Left forelimb (tissue), 1 donor: ENCODE measurements at regions not wholly inside any gene's neighbourhood (a gene's known extent, or its start where the extent isn't known, plus 50 kb on each side); places are given as distances from the start of the nearest gene placed in this dataset.
A peak's percentile ranks its signal among the peaks of the same experiment; 100 is the strongest.
"Not testable (repeated sequence)": the region's sequence is repeated elsewhere in the genome, so short reads cannot be mapped to it uniquely, and the experiment has no call there.

Source experiments
- DNase-seq: peaks from one replicate; pipeline ENCODE4 v3.0.0-alpha.2; 2018; ENCODE audit warnings: low spot score

DNA sequence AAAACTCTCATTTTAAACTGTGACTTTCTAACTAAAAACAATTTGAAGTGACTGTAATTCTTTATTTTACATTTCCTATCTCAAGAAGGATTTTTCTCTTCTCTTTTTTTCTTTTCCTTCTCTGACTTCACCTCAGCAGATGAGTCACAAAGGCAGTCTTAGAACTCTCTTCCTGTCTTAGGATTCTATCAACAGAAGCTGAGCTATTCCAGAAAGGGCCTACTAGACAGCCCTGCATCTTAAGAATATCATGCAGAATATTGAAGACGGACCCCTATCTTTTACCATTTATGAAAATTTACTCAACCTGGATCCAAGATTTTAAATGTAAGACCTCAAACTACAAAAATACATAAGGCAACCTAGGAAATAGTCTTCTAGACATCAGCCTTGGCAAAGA is 365.7 kb upstream of the SEMA3C start:
- DNase-seq = no peak

DNA sequence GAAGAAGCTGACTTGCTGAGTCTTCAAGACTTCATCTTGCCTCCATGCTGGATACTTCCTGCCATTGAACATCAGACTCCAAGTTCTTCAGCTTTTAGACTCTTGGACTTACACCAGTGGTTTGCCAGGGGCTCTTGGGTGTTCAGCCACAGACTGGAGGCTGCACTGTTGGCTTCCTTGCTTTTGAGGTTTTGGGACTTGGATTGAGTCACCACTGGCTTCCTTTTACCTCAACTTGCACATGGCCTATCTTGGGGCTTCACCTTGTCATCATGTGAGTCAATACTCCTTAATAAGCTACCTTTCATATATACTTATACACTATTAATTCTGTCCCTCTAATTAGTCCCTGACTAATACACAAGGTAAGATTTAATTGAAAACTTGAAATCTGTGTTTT is 361.7 kb upstream of the SEMA3C start:
- no peak for DNase-seq

DNA sequence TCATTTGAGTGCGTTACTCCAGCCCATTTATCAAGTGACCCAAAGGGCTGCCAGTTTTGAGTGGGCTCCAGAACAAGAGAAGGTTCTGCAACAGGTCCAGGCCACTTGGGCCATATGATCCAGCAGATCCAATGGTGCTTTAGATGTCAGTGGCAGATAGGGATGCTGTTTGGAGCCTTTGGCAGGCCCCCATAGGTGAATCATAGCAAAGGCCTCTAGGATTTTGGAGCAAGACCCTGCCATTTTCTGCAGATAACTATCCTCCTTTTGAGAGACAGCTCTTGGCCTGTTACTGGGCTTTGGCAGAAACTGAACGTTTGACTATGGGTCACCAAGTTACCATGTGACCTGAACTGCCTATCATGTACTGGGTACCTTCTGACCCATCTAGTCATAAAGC is 358.8 kb upstream of the SEMA3C start:
- DNase-seq = no peak

DNA sequence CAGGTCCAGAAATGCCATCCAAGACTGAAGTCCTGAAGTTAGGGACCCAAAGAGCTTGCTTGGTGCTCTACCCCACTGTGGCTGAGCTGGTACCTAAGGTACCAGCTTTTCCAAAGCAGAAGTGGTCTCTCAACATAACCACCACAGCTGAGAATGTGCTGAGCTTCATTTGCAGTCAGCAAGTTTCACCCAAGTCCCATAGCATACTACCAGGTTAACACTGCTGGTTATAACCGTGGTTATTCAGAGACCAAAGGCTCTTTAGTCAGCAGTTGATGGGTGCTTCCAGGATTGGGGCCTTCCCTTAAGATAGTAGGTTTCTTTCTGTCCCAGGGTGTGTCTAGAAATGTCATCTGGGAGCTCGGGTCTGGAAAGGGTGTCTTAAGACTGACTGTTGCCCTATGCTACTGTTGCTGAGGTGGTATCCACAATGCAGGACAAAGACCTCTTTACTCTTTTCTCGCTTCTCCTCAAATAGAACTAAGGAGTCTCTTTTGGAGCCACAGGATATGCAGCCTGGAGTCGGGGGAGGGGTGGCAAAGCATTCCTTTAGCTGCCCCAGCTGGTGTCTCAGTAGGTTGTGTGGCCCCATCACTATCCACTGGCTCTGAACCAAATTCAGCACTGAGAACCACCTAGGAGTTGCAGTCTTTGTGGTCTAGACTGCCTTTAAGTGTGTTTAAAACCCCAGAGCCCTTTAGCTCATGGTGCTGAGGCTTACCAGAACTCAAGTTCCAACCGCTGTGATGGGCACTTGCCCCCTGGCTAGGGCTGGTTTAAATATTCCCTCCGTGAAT is 354.9 kb upstream of the SEMA3C start:
- no peak for DNase-seq

DNA sequence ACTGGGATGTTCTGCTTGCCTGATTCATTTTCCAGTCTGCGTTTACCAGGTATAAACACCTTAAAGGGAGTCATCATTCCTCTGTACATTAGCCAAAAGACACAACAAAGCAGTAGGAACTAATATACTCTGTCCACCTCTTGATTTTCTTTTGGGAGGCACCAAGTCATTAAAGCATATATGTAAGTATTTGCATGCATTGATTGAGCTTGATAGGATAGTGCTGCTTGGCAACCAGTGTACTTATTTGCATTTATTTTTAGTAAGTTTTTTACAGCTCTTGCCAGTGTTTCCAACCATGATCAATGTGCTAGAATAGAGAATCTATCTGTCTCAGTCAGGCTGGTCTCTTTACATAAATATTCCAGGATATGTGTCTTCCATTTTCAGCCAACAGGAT is 353.3 kb upstream of the SEMA3C start:
- no peak for DNase-seq

DNA sequence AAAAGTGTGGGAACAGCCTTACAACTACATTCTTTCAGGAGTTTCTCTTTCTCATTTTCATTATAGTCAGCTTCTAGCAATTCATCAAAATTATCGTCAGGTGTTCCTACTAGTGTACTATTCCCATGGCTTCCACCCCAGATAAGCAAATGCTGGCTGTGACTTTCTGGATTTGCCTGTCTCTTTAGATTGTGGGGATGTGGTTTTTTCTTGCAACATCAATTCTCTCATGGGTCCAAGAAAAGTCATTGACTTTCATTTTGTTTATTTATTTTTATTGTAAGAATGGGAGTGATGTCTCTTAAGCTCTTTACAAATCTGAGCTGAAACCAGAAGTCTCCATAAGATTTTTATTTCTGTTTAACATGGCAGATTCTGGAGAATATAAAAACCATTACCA is 349.7 kb upstream of the SEMA3C start:
- DNase-seq = no peak

DNA sequence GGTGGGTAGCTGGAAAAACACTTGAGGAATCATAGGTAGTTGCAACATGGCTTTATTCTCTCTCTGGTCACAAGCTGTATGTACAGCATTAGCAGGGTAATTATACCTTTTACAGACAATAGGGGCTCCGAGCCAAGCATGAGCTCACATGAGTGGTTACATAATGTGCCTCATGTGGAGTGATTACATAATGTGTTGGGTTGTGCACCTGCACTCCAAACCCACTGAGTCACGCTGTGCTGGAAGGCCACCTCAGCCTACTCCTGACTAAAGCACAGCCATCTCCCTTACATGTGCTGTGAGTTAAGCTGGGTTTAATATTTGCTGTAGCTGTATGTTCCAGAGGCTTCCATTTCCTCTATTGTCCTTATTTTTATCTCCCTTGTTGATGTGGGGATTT is 348.7 kb upstream of the SEMA3C start:
- DNase-seq = no peak

DNA sequence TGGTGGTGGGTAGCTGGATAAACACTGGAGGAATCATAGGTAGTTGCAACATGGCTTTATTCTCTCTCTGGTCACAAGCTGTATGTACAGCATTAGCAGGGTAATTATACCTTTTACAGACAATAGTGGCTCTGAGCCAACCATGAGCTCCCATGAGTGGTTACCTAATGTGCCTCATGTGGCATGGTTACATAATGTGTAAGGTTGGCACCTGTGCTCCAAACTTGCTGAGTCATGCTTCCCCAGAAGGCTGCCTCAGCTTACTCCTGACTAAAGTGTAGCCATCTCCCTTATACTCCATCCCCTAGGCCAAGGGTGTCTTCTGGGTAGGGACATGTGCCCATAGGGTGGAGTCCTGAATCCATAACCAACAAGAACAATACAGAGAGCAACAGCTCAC is 345.3 kb upstream of the SEMA3C start:
- no peak for DNase-seq

DNA sequence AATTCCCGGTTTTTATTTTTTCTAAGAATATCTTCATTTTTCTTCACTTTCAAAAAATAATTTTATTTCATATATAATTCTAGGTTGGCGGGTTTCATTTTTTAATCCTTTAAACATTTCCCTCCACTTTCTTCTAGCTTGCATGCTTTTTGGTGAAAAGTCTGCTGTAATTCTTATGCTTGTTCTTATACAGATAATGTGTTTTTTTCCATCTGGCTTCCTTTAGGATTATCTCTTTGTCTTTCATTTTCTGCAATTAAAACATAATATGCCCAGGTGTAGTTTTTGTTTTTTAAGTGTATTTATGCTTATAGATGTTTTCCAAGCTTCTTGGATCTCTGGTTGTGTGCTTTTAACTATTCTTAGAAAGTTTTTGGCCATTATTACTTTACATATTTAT is 341.3 kb upstream of the SEMA3C start:
- no peak for DNase-seq

DNA sequence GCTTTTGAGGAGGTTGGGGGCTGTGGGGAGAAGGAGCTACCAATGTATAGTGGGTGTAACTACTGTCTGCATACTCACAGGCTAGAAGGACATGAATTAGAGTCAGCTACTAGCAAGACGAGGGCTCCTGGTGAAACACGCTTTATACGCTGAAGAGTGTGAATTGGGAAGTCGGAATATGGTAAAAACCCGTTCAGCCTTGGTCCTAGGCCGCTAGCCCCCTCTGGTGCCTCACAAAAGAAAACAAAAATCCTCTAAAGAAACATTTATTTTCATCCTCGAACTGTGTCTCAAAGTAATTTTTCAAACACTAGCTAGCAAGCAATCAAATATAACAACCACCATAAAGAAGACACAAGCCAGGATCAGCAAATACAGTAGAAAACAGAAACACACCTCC is 338.1 kb upstream of the SEMA3C start:
- DNase-seq = no peak

DNA sequence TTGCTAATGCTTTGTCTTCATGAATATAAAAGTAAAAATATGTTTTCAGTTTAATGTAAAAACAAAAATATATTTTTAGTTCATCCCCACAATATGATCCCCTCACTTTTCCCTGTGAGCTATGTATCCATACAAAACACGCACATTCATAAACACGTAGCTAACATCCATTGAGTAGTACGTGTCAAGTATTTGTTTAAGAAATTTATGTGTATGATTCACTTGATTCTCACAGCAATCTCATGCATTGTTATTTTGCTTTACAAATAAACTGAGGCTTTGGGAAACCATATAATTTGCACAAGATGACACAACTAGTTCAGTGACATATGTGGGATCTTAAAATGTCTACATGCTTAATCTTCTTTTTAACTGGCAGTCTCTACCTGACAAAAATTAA is 329.6 kb upstream of the SEMA3C start:
- DNase-seq = no peak

DNA sequence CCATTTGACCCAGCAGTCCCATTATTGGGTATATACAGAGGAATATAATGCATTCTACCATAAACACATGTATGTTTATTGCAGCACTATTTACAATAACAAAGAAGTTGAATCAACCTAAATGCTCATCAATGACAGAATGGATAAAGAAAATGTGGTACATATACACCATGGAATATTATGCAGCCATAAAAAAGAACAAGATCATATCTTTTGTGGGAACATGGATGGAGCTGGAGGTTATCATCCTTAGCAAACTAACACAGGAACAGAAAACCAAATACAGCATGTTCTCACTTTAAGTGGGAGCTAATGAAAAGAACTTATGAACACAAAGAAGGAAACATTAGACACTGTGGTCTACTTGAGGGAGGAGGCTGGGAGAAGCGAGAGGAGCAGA is 328.5 kb upstream of the SEMA3C start:
- not testable (repeated sequence) for DNase-seq

DNA sequence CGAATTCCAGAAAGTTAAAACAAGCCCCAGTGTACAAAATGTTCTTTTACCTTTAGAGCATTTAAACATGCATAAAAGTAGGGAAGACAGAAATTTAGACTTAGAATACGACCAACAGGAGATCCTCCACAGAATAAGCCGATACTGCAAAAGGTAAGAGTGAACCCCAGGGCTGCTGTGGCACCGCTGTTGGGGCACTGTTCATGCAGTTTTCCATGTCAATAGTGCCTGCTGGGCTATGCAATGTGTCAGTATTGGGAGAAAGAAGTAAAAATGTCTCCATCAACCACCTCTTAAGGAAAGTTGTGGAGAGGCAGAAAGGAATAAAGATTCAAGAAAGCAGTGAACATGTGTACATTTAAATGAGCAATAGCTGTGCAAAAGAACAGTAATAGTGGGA is 326.5 kb upstream of the SEMA3C start:
- no peak for DNase-seq

DNA sequence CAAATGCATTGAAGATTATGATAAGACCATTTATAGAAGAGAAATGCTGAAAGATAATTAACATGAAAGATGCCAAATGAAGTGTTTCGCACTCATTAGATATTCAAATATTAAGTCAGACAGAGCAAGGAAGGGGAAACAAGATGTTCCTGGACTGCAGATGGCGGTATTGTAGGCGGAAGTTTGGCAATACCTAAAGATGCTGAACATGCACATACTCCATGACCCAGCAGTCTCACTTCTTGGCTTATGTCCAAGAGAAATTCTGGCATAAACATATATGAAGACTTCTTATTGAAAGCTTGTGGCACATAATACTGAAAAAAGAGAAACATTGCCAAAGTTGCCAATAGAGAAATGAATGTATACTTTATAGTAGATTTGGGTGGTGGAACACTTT is 325.4 kb upstream of the SEMA3C start:
- DNase-seq = no peak

DNA sequence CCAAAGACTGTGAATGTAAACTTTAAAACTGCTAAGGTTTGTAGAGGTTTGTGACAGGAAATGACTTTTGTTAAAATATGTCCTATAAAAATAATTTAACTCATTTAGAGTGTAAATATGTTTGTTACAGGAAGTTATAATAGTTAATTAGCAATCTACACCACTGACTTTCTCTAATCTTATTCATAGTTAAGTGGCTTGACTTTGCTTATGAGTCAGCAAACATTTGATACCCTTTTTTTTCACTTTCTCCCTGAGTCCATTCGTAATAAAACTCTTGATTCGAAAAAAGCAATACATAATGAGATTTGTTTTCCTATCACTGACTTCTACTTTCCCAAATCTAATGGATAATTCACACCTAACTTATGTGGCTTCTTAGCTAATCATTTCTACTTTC is 317.7 kb upstream of the SEMA3C start:
- no peak for DNase-seq

DNA sequence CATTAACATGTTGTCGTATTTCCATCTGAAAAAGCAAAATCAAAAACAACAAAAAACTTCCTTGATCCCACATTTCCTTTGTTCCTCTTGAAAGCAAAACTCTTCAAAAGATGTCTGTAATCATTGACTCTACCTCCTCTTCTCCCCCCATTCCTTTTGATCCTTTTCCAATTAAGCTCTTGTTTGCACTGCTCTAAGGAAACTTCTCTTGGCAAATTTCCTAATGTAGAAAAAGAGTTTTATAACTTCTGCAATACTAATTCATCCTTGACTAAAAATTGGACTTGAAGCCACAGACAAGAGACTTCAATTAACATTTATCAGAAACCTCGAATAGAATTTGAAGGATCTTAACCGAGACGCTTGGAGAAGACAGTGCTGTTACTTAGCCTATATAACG is 317.1 kb upstream of the SEMA3C start:
- no peak for DNase-seq

DNA sequence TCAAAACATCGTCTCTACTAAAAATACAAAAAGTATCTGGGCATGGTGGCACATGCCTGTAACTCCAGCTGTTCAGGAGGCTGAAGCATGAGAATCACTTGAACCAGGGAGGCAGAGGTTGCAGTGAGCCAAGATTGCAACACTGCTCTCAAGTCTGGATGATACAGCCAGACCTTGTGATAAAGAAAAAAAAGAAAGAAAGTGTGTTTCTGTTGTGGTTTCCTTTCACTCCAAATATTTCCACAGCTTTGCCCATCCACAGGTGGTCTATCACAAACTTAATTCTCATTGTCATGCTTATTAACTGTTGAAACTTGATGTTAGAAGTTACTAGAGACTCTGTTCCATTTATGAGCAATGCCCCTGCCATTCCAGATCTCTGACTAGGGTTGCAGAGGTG is 316.0 kb upstream of the SEMA3C start:
- DNase-seq = no peak

DNA sequence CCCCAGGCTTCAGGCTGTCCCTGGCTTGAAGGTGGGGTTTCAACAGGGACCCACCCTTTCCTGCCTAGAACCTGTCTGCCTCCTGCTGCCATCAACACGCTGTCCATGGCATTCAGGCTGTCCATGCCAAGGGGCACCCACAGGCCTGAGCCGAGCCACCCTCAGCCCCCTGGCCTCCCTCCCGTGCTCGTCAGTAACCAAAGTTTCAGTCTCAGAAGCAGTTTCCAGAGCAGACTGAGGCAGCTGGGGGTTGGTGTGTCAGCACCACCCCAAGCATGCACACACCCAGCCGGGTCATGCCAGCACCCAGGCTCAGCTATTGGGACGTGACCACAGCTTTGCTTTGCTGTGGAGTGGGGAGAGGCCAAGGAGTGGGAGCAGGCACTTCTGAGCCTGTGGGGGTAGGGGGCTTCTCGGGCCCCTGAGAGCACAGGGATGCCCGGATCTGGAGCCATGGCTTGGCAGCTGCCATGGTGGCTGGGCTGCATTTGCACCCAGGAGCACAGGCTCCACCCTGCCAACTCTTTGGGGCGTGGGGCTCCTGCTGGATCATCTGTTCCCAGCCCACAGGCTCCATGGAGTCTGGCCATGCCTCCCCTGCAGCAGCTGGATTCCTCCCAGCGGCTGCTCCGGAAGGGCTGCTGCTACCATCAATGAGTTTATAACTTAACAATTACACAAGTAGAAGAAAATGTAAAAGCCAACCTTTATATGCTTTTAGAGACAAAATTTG is 314.5 kb upstream of the SEMA3C start:
- DNase-seq = no peak

DNA sequence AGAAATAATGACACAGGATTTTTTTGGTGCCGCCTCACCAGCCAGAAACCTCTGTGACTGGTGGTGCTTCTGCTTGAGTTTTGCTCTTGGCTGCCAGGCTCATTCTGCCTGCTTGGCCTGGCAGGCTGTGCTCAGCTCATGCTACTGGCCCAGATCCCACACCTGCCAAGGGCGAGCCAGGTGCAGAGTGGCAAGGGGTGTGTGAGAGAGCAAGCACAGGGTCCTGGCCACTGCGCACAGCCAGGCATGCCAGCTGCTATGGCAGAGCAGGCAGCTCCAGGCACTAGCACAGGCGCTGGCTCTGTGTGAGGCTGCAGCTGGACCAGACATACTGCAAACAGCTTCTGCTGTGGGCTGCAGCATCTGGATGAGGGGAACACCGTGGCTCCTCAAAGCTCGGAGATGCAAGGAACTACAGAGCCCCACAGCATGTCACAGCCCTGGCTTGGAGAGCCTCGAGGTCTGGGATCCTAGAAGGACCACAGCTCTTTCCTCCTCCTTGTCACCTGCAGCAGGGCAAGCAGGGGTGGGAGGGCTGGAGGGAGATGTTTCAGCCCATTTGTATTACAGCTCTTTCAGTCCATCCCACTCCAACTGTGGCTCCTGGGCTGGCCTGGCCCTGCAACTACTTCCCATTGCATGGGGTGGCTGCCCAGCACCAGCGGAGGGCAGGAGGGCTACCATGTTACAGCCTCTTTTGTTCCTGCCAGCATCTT is 313.4 kb upstream of the SEMA3C start:
- DNase-seq = peak; percentile 70

DNA sequence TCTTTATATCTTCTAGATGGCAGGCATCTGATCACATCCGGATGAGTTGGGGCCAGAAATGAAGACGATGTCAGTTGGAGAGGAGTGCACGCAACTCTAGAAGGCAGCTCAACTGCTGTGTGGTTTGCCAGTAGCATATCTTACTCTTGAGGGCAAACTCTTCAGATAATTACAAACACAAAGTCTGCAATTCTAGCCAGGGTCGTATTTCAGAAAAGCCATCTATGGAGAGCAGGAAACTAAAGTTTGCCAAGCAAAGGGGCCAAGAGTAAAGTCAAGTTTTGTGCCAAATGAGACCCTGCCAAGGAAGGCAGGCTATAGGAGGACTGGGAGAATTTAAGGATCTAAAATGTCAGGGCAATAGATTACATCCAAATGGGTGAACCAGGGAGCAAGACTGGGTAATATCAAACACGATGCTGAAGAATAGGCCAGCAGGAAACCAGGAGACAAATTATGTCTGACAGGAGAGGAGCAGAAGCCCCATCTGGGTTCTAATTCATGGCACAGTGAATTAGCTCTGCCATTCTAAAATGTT is 312.5 kb upstream of the SEMA3C start:
- DNase-seq = no peak

DNA sequence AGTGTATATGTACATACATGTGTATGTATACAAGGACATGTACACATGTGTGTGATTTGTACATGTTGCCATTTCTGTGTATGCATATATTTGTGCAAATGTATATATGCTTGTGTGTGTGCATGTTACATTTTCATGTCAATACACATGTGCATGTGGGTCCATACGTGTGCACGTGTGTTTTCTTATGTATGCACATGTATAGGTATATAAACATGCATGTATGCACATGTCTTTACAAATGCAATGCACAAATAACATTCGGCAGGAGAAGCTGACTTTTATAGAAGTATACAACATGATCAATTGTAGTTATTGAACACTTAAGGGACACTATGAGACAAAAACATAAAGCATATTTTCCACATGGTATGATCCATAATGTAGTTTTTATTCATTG is 307.4 kb upstream of the SEMA3C start:
- DNase-seq = no peak

DNA sequence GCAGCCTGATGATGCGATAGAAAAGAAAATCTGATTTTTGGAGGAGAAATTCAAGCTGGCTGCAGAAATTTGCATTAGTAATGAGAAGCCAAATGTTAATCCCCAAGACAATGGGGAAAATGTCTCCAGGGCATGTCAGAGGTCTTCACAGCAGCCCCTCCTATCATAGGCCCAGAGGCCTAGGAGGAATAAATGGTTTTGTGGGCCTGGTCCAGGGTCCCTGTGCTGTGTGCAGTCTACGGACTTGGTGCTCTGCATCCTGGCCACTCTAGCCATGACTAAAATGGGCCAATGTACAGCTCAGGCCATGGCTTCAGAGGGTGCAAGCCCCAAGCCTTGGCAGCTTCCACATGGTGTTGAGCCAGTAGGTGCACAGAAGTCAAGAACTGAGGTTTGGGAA is 303.8 kb upstream of the SEMA3C start:
- DNase-seq = not testable (repeated sequence)
